CD4-positive, CD25-positive, alpha-beta regulatory T cell (primary cell): ENCODE measurements at regions not wholly inside any gene's neighbourhood (a gene's known extent, or its start where the extent isn't known, plus 50 kb on each side); places are given as distances from the start of the nearest gene placed in this dataset.

Experiments used
- ATAC-seq, 2 donors: fragments of 150-1000 bp; cut with Tn5 transposase; one replicate each; pipeline ENCODE4 v1.10.0; 2021; ENCODE audit warnings: low read depth in 2 of 2, moderate number of reproducible peaks in 2 of 2, moderate library complexity in 1 of 2
- DNase-seq, 3 donors: peaks; one replicate each; pipeline versions ENCODE4 v3.0.0 to v3.0.0-alpha.2; 2012 to 2022; ENCODE audit warnings: mixed read lengths in 1 of 3
- H3K27ac ChIP-seq: one replicate; pipeline ENCODE4 v1.7.0; 2013; ENCODE audit warnings: mild to moderate bottlenecking, low read length; ENCODE audit not compliant: insufficient read depth, poor library complexity, severe bottlenecking
- H3K27me3 ChIP-seq: one replicate; pipeline ENCODE4 v1.7.0; 2013; ENCODE audit warnings: low read length; ENCODE audit not compliant: control insufficient read depth, insufficient read depth
- H3K36me3 ChIP-seq: one replicate; pipeline ENCODE4 v1.7.0; 2013; ENCODE audit warnings: mild to moderate bottlenecking, low read length, moderate library complexity; ENCODE audit not compliant: control insufficient read depth, insufficient read depth
- H3K4me1 ChIP-seq: 2 replicates; pipeline ENCODE4 v1.7.0; 2013; ENCODE audit warnings: mild to moderate bottlenecking, low read length; ENCODE audit not compliant: insufficient read depth, control insufficient read depth, poor library complexity, severe bottlenecking
- H3K4me3 ChIP-seq: one replicate; pipeline ENCODE4 v1.7.0; 2013; ENCODE audit warnings: low read depth, mild to moderate bottlenecking, low read length, moderate library complexity
- H3K9me3 ChIP-seq, 2 experiments: 1 replicate in 1 of 2; 2 replicates in 1 of 2; pipeline ENCODE4 v1.7.0; 2013; ENCODE audit warnings: low read length in 2 of 2, mild to moderate bottlenecking in 1 of 2, moderate library complexity in 1 of 2; ENCODE audit not compliant: control insufficient read depth in 2 of 2
- H3K27ac Mint-ChIP-seq, 3 donors: one replicate each; pipeline ENCODE4 v1.8.0; 2020 to 2022; ENCODE audit warnings: mild to moderate bottlenecking in 3 of 3, mixed read lengths in 3 of 3, moderate library complexity in 2 of 3
- H3K27me3 Mint-ChIP-seq: one replicate; pipeline ENCODE4 v1.8.0; 2022; ENCODE audit warnings: mild to moderate bottlenecking, mixed read lengths
- H3K36me3 Mint-ChIP-seq: one replicate; pipeline ENCODE4 v1.8.0; 2020; ENCODE audit warnings: mixed read lengths
- H3K4me1 Mint-ChIP-seq, 4 donors: one replicate each; pipeline ENCODE4 v1.8.0; 2020 to 2022; ENCODE audit warnings: mixed read lengths in 4 of 4, mild to moderate bottlenecking in 1 of 4
- H3K4me3 Mint-ChIP-seq, 4 donors: one replicate each; pipeline ENCODE4 v1.8.0; 2020 to 2022; ENCODE audit warnings: mild to moderate bottlenecking in 4 of 4, mixed read lengths in 4 of 4, moderate library complexity in 3 of 4
- H3K9me3 Mint-ChIP-seq, 7 donors: one replicate each; pipeline ENCODE4 v1.8.0; 2020 to 2022; ENCODE audit warnings: mixed read lengths in 7 of 7, mild to moderate bottlenecking in 3 of 7, moderate library complexity in 2 of 7

DNA sequence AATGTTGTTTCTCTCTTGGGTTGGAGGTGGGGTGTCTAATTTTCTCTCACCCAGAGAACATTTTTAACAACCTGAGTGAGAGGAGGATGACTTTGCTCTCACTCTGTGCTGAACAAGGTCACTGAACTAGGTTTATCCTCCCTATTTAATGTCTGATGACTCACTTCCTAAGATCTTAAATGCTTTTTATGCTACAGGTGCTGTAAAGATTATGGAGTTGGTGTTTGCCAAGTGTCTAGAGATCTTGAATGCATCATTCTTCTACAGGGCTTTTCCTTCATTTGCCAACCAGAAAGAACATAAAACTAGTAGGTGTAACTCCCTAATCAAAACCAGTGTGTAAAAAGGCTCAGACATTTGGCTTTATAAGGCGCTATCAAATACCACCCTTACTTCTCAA lies 350.5 kb upstream of the ETAA1 start:
- no peaks in the 10 kb centered on the region for H3K27me3 Mint-ChIP-seq
- Histone ChIP-seq H3K9me3 (no peaks in the 10 kb centered on the region), H3K27ac (no peak overlapping the region), H3K36me3 (no peaks in the 10 kb centered on the region), H3K27me3 (no peaks in the 10 kb centered on the region), H3K4me1 (no peaks in the 10 kb centered on the region), H3K4me3 (no peak overlapping the region)
- H3K9me3 Mint-ChIP-seq = peaks cover 0 to 10% (median 1%) of the 10 kb centered on the region in 7 donors
- DNase-seq = no peak
- H3K4me3 Mint-ChIP-seq = no peak overlapping the region
- no peaks in the 10 kb centered on the region for H3K4me1 Mint-ChIP-seq
- H3K27ac Mint-ChIP-seq = no peak overlapping the region
- no peaks in the 10 kb centered on the region for H3K36me3 Mint-ChIP-seq
- no peak for ATAC-seq

DNA sequence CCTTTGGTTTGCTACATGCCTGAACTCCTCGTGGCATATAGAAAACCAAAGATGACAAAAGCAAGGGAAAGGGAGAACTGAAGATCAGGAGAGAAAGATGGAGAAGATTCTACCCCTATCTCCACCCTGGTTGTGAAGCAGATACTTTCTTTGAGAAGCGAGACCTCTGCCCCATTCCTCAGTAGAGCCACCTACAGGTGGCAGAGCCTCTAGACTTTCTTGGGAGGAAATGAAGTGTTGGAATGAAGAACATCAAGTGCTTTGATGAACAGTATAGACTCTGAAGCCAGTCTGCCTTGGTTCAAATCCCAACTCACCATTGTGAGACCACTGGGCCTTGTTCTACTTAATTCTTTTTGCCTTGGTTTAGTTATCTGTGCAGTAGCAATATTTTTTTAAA lies 348.8 kb upstream of the ETAA1 start:
- no peaks in the 10 kb centered on the region for H3K27me3 Mint-ChIP-seq

DNA sequence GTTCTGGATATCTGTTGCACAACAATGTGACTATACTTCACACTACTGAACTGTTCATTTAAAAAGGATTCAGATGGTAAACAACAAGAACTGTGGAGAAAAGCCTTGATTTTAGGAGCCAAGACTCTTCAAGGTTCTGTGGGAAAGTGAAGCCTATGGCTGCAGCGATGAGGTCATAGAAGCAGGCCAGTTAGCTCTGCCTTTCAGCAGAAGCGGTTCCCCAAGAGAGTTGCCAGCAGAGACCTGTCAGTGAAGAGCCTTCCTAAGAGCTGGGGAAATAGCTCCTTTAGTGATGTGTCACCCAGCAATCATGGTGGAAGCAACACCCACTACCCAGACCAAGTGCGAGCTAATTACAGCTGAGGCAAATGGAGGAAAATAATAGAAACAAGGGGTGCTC lies 346.5 kb upstream of the ETAA1 start:
- Mint-ChIP-seq H3K27ac (no peak overlapping the region), H3K4me1 (no peaks in the 10 kb centered on the region), H3K4me3 (no peak overlapping the region), H3K9me3 (peaks cover 0 to 10% (median 1%) of the 10 kb centered on the region in 7 donors), H3K27me3 (no peaks in the 10 kb centered on the region), H3K36me3 (no peaks in the 10 kb centered on the region)
- Histone ChIP-seq H3K27ac (no peak overlapping the region), H3K9me3 (no peaks in the 10 kb centered on the region), H3K36me3 (no peaks in the 10 kb centered on the region), H3K4me3 (no peak overlapping the region), H3K4me1 (no peaks in the 10 kb centered on the region), H3K27me3 (no peaks in the 10 kb centered on the region)
- ATAC-seq (no peak), DNase-seq (no peak)

More for the DNA sequence above, 348.8 kb upstream of the ETAA1 start:
- no peak overlapping the region for H3K4me3 Mint-ChIP-seq
- H3K36me3 ChIP-seq = no peaks in the 10 kb centered on the region
- no peak for ATAC-seq
- H3K4me1 Mint-ChIP-seq = no peaks in the 10 kb centered on the region
- no peak overlapping the region for H3K4me3 ChIP-seq
- no peaks in the 10 kb centered on the region for H3K27me3 ChIP-seq
- no peaks in the 10 kb centered on the region for H3K36me3 Mint-ChIP-seq
- H3K4me1 ChIP-seq = no peaks in the 10 kb centered on the region
- peaks cover 0 to 10% (median 1%) of the 10 kb centered on the region in 7 donors for H3K9me3 Mint-ChIP-seq
- H3K9me3 ChIP-seq = no peaks in the 10 kb centered on the region
- no peak overlapping the region for H3K27ac ChIP-seq
- DNase-seq = no peak
- H3K27ac Mint-ChIP-seq = no peak overlapping the region

DNA sequence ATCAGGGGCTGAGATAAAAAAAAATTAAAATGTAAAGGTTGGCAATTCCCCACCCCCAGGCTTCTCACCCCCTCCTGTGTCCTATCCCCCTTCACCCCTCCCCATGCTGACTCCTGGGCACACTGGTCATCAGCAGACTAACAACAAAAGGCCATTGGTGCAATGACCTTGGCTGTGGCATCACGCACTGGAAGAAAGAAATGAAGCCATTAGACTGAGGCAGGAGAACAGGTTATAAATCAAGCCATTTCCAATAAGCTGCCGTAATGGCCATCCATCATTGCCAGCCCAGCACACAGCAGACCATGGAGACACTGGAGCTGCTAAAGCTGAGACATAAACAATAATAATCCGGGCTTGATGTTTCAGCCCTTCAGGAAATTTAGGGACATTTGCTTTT lies 342.4 kb upstream of the ETAA1 start:
- Histone ChIP-seq H3K4me1 (no peaks in the 10 kb centered on the region), H3K4me3 (no peak overlapping the region), H3K9me3 (no peaks in the 10 kb centered on the region), H3K27ac (no peak overlapping the region), H3K36me3 (no peaks in the 10 kb centered on the region), H3K27me3 (no peaks in the 10 kb centered on the region)
- Mint-ChIP-seq H3K36me3 (no peaks in the 10 kb centered on the region), H3K27ac (no peak overlapping the region), H3K27me3 (no peaks in the 10 kb centered on the region), H3K4me3 (no peak overlapping the region), H3K4me1 (no peaks in the 10 kb centered on the region), H3K9me3 (peaks cover 0 to 5% (median 0%) of the 10 kb centered on the region in 7 donors)
- ATAC-seq (no peak), DNase-seq (no peak)

DNA sequence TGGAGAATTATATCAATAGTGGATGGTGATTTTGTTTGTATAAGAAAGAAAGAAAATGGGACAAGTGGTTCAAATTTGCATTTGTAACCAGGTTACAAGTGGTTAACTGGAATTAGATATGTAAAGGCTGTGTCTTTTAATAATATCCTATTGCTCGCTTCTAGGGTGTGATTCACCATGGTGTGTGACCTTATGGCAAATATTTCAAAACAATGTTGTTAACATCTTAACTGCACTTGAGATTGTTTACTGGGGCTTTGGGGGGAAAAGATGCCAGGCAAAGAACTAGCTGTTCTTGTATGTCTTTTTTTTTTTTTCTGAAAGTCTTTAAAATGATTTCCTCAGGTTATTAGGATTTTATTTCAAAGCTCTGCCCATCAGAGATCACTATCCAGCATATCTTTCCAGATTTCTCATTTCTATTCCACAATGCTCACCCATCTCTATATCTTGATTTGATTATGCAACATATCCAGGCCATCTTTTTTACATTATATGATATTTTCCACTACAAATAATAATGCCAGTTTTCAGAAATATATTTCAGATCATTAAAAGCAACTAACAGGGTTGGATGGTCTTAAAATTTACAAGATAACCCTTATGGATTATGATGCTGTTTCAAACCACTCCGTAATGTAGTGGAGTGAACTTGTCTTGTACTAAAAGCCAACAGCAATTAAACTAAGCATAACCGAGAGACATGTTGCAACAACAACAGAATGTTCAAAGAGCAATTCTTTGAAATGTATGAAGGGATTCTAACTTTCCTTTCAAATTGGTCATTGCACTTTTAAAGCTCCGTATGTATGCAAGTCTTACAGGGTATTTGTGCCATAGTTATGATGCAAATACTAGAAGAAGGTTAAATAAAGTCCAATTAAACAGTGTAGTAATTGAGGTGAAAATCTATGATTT lies 341.5 kb upstream of the ETAA1 start:
- Mint-ChIP-seq H3K4me3 (no peak overlapping the region), H3K36me3 (no peaks in the 10 kb centered on the region), H3K9me3 (peaks cover 0 to 5% (median 0%) of the 10 kb centered on the region in 7 donors), H3K4me1 (no peaks in the 10 kb centered on the region), H3K27ac (no peak overlapping the region), H3K27me3 (no peaks in the 10 kb centered on the region)
- no peak overlapping the region for H3K27ac ChIP-seq
- no peak for DNase-seq
- no peaks in the 10 kb centered on the region for H3K9me3 ChIP-seq
- no peaks in the 10 kb centered on the region for H3K4me1 ChIP-seq
- no peaks in the 10 kb centered on the region for H3K27me3 ChIP-seq
- no peaks in the 10 kb centered on the region for H3K36me3 ChIP-seq
- H3K4me3 ChIP-seq = no peak overlapping the region
- ATAC-seq = no peak

DNA sequence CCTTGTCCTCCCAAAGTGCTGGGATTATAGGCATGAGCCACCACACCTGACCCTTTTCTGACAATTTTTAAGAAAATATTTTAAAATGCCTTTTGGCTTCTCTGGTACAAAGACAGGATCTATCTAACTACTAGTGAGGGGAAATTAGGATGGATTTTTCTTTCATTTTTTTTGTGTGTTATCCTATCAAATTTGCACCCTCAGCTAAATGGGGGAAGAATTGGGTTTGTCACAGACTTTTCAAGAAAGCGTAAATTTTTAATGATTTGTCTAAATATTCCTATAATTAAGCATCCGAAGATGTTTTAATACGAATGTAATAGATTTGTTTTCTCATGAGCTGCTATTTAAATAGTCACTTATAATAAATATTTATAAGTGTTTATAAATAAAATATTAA lies 340.0 kb upstream of the ETAA1 start:
- no peak overlapping the region for H3K4me3 ChIP-seq
- Mint-ChIP-seq H3K36me3 (no peaks in the 10 kb centered on the region), H3K4me1 (no peaks in the 10 kb centered on the region), H3K9me3 (peaks cover 0 to 6% (median 2%) of the 10 kb centered on the region in 7 donors), H3K4me3 (no peak overlapping the region), H3K27ac (no peak overlapping the region), H3K27me3 (no peaks in the 10 kb centered on the region)
- no peaks in the 10 kb centered on the region for H3K9me3 ChIP-seq
- no peak for ATAC-seq
- no peaks in the 10 kb centered on the region for H3K4me1 ChIP-seq
- no peak overlapping the region for H3K27ac ChIP-seq
- no peaks in the 10 kb centered on the region for H3K27me3 ChIP-seq
- no peaks in the 10 kb centered on the region for H3K36me3 ChIP-seq
- no peak for DNase-seq

DNA sequence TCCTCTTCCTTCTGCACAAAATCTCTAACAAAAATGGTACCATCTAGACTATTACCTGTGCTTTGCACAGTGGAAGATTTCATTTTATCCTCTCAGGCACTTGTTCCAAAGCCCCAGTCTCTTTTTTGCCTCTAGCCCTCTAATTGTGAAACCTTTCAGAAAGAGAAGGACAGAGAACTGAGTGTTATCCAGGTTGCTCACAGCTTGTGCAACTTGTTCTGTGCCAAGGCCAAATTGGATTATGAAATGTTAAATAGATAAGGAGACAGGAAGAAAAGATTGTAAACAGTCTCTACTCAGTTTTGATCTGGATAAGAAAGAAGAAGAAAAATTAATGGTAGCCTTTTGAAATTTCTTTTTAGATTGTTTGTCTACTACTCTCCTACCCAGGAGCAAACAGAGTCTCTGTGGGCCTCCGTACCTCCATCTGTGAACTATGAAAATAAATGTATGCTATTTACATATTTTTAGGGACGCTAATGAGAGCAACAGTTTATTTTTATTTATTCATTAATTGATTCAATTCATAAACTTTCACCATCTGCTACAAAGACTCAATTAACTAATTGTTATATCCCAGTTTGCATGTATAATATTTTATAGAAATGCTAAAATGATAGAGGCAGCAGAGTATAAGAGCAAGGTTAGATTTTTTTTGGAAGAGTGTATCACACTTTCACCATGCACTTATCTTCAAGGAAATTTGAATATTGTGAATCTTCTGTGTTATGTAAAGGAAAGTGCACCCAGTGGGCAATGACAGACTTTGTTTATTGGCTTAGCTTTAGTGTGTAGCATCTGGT lies 339.0 kb upstream of the ETAA1 start:
- DNase-seq (no peak), ATAC-seq (no peak)
- Mint-ChIP-seq H3K4me3 (no peak overlapping the region), H3K9me3 (peaks cover 0 to 6% (median 2%) of the 10 kb centered on the region in 7 donors), H3K27me3 (no peaks in the 10 kb centered on the region), H3K27ac (no peak overlapping the region), H3K4me1 (no peaks in the 10 kb centered on the region), H3K36me3 (no peaks in the 10 kb centered on the region)
- no peak overlapping the region for H3K27ac ChIP-seq
- no peaks in the 10 kb centered on the region for H3K27me3 ChIP-seq
- no peaks in the 10 kb centered on the region for H3K36me3 ChIP-seq
- H3K9me3 ChIP-seq = no peaks in the 10 kb centered on the region
- no peaks in the 10 kb centered on the region for H3K4me1 ChIP-seq
- H3K4me3 ChIP-seq = no peak overlapping the region
